HepG2 (cell line): ENCODE measurements at regions not wholly inside any gene's neighbourhood (a gene's known extent, or its start where the extent isn't known, plus 50 kb on each side); places are given as distances from the start of the nearest gene placed in this dataset.

Experiments
- CTCF ChIP-seq: sonication (generic); formaldehyde crosslinking; IDR thresholded peaks from 2 replicates; pipeline ENCODE4 v1.5.0; 2020; ENCODE audit warnings: mild to moderate bottlenecking, missing genetic modification reagents, moderate library complexity
- FOXM1 ChIP-seq: sonication (generic); formaldehyde crosslinking; IDR thresholded peaks from 2 replicates; pipeline ENCODE4 v1.5.0; 2020; ENCODE audit warnings: missing genetic modification reagents
- KAT7 ChIP-seq: IDR thresholded peaks from 2 replicates; pipeline ENCODE4 v1.6.1; 2018; ENCODE audit warnings: borderline replicate concordance, missing compliant biosample characterization
- MAX ChIP-seq: IDR thresholded peaks from 2 replicates; pipeline ENCODE4 v1.6.1; 2012; ENCODE audit warnings: inconsistent platforms
- MTF1 ChIP-seq: sonication (generic); formaldehyde crosslinking; IDR thresholded peaks from 2 replicates; pipeline ENCODE4 v1.5.0; 2020; ENCODE audit warnings: missing genetic modification reagents
- POLR2A ChIP-seq, 2 experiments: IDR thresholded peaks; 2 replicates each; pipeline ENCODE4 v1.6.1; 2011; ENCODE audit warnings: low read depth in 2 of 2, low read length in 2 of 2, mild to moderate bottlenecking in 1 of 2, moderate library complexity in 1 of 2; ENCODE audit not compliant: insufficient read depth in 1 of 2
- RELA ChIP-seq: sonication (generic); formaldehyde crosslinking; IDR thresholded peaks from 2 replicates; pipeline ENCODE4 v1.4.0; 2020; ENCODE audit warnings: missing genetic modification reagents
- RXRB ChIP-seq: IDR thresholded peaks from 2 replicates; pipeline ENCODE4 v1.6.1; 2016; ENCODE audit warnings: borderline replicate concordance, missing genetic modification reagents, missing compliant biosample characterization

- TF ChIP-seq MAX (no peak), CTCF (CRISPR knock-in tag) (no peak), POLR2A (IDR thresholded peaks at IDR 0.05; ENCODE audit: insufficient read depth in 1 of 2, low read depth in 2 of 2, low read length in 2 of 2) (no peak), MTF1 (CRISPR knock-in tag) (no peak), RXRB (CRISPR knock-in tag) (no peak), FOXM1 (no peak), KAT7 (CRISPR knock-in tag) (no peak), RELA (CRISPR knock-in tag) (no peak)
These were observed 116.8 kb upstream of the SOX9 start for GRCh38 chr17:72004011-72004427.
